H1 (cell line): ENCODE measurements at regions not wholly inside any gene's neighbourhood (a gene's known extent, or its start where the extent isn't known, plus 50 kb on each side); places are given as distances from the start of the nearest gene placed in this dataset.

Source experiments
- CTCF ChIA-PET: fragments of 300-600 bp; sonication (Branson Sonifier 250); formaldehyde crosslinking; loops from one replicate; lab custom pipeline; 2021; ENCODE audit not compliant: partially characterized antibody; lab: Charles Lee
- POLR2A ChIA-PET: fragments of 300-600 bp; sonication (Branson Sonifier 250); formaldehyde crosslinking; loops from one replicate; lab custom pipeline; 2021; ENCODE audit warnings: inconsistent platforms; ENCODE audit not compliant: partially characterized antibody; lab: Charles Lee
- DNase-seq, 2 experiments: peaks; one replicate each; pipeline versions ENCODE4 v3.0.0 to v3.0.0-alpha.2; 2010 to 2022; ENCODE audit warnings: low spot score in 2 of 2, low read depth in 1 of 2, mixed read lengths in 1 of 2
- FAIRE-seq: peaks from 2 replicates; lab custom pipeline; 2011; peaks lifted over from hg19 to GRCh38; lab: Jason Lieb, UNC
- H2AFZ ChIP-seq: 2 replicates; pipeline ENCODE4 v1.8.1; 2012; ENCODE audit warnings: low read length, inconsistent platforms
- H2AK5ac ChIP-seq: 2 replicates; pipeline ENCODE4 v1.6.1; 2013; ENCODE audit warnings: low read depth, low read length
- H2BK120ac ChIP-seq: replicated peaks from 2 replicates; pipeline ENCODE3; 2013; ENCODE audit warnings: low read depth, low read length, inconsistent platforms
- H2BK12ac ChIP-seq: 2 replicates; pipeline ENCODE4 v1.6.1; 2013; ENCODE audit warnings: low read depth, low read length
- H2BK15ac ChIP-seq: 2 replicates; pipeline ENCODE4 v1.6.1; 2013; ENCODE audit warnings: low read length
- H2BK20ac ChIP-seq: 2 replicates; pipeline ENCODE4 v1.6.1; 2013; ENCODE audit warnings: low read length
- H2BK5ac ChIP-seq: 2 replicates; pipeline ENCODE4 v1.6.1; 2013; ENCODE audit warnings: low read depth, low read length
- H3K14ac ChIP-seq: 2 replicates; pipeline ENCODE4 v1.6.1; 2013; ENCODE audit warnings: inconsistent platforms; ENCODE audit not compliant: insufficient read length
- H3K18ac ChIP-seq: 2 replicates; pipeline ENCODE4 v1.6.1; 2013; ENCODE audit warnings: low read length; ENCODE audit errors: extremely low read depth
- H3K23ac ChIP-seq: 2 replicates; pipeline ENCODE4 v1.6.1; 2013; ENCODE audit warnings: inconsistent platforms; ENCODE audit not compliant: insufficient read length
- H3K23me2 ChIP-seq: 2 replicates; pipeline ENCODE4 v1.6.1; 2013; ENCODE audit warnings: low read depth, low read length
- H3K27ac ChIP-seq: 2 replicates; pipeline ENCODE4 v1.6.1; 2011; ENCODE audit warnings: low read depth, low read length, inconsistent platforms
- H3K27me3 ChIP-seq, 4 experiments: replicated peaks in 1 of 4; 1 replicate in 1 of 4; 2 replicates in 3 of 4; pipeline versions ENCODE4 v1.6.1 to v1.8.1; 2011 to 2013; ENCODE audit warnings: low read length in 3 of 4, mild to moderate bottlenecking in 3 of 4, inconsistent platforms in 2 of 4, mixed read lengths in 2 of 4, moderate library complexity in 1 of 4; ENCODE audit not compliant: control insufficient read depth in 3 of 4, insufficient read depth in 3 of 4; ENCODE audit errors: extremely low read depth in 1 of 4
- H3K36me3 ChIP-seq, 4 experiments: 2 replicates each; pipeline versions ENCODE4 v1.6.1 to v1.8.1; 2011 to 2013; ENCODE audit warnings: mild to moderate bottlenecking in 4 of 4, low read length in 3 of 4, moderate library complexity in 2 of 4, control low read depth in 1 of 4, inconsistent platforms in 1 of 4; ENCODE audit not compliant: insufficient read depth in 4 of 4, control insufficient read depth in 2 of 4
- H3K4ac ChIP-seq: replicated peaks from 2 replicates; pipeline ENCODE3; 2013; ENCODE audit warnings: low read length, low read depth, mixed read lengths, inconsistent platforms; ENCODE audit not compliant: insufficient read length
- H3K4me1 ChIP-seq, 4 experiments: replicated peaks in 1 of 4; 1 replicate in 1 of 4; 2 replicates in 3 of 4; pipeline versions ENCODE4 v1.6.1 to v1.8.1; 2011 to 2013; ENCODE audit warnings: low read length in 3 of 4, inconsistent platforms in 2 of 4, mixed read lengths in 1 of 4; ENCODE audit not compliant: insufficient read depth in 4 of 4, control insufficient read depth in 3 of 4
- H3K4me2 ChIP-seq, 2 experiments: 2 replicates each; pipeline versions ENCODE4 v1.6.1 to v1.8.1; 2011 to 2013; ENCODE audit warnings: low read depth in 2 of 2, low read length in 2 of 2, control low read depth in 1 of 2, inconsistent platforms in 1 of 2, mild to moderate bottlenecking in 1 of 2; ENCODE audit not compliant: insufficient read depth in 1 of 2
- H3K4me3 ChIP-seq, 4 experiments: fragments of 200-600, 300-600 bp in 1 of 4; sonication (generic), shearing (Covaris generic), sonication (Bioruptor Twin) in 1 of 4; 2 replicates each; pipeline versions ENCODE4 v1.5.1 to v1.8.1; 2011 to 2016; ENCODE audit warnings: low read length in 4 of 4, low read depth in 3 of 4, control low read depth in 2 of 4, inconsistent platforms in 2 of 4, mild to moderate bottlenecking in 2 of 4, mixed read lengths in 1 of 4, moderate library complexity in 1 of 4; ENCODE audit not compliant: insufficient read depth in 2 of 4; ENCODE audit errors: extremely low read depth in 1 of 4
- H3K56ac ChIP-seq: replicated peaks from 2 replicates; pipeline ENCODE3; 2013; ENCODE audit warnings: low read depth, mild to moderate bottlenecking, mixed read lengths, low read length, inconsistent platforms; ENCODE audit not compliant: insufficient read length
- H3K79me1 ChIP-seq: 2 replicates; pipeline ENCODE4 v1.6.1; 2013; ENCODE audit warnings: low read depth, low read length, control low read depth
- H3K79me2 ChIP-seq, 2 experiments: 2 replicates each; pipeline versions ENCODE4 v1.6.1 to v1.8.1; 2012 to 2013; ENCODE audit warnings: low read length in 2 of 2, mild to moderate bottlenecking in 2 of 2, inconsistent platforms in 1 of 2; ENCODE audit not compliant: insufficient read depth in 2 of 2, control insufficient read depth in 1 of 2
- H3K9ac ChIP-seq, 4 experiments: replicated peaks in 1 of 4; 1 replicate in 1 of 4; 2 replicates in 3 of 4; pipeline versions ENCODE4 v1.6.1 to v1.8.1; 2011 to 2013; ENCODE audit warnings: low read depth in 3 of 4, low read length in 3 of 4, control low read depth in 2 of 4, mild to moderate bottlenecking in 2 of 4, moderate library complexity in 2 of 4, inconsistent platforms in 1 of 4; ENCODE audit errors: extremely low read depth in 1 of 4
- H3K9me3 ChIP-seq, 2 experiments: 2 replicates each; pipeline versions ENCODE4 v1.6.1 to v1.8.1; 2012 to 2013; ENCODE audit warnings: mild to moderate bottlenecking in 2 of 2, moderate library complexity in 2 of 2, control low read depth in 1 of 2, inconsistent platforms in 1 of 2, low read depth in 1 of 2, low read length in 1 of 2, mixed read lengths in 1 of 2; ENCODE audit not compliant: insufficient read depth in 2 of 2
- H4K20me1 ChIP-seq, 2 experiments: replicated peaks in 1 of 2; 2 replicates each; pipeline versions ENCODE3 to v1.8.1; 2011 to 2013; ENCODE audit warnings: inconsistent platforms in 2 of 2, low read length in 2 of 2, mild to moderate bottlenecking in 1 of 2; ENCODE audit not compliant: insufficient read depth in 2 of 2, control insufficient read depth in 1 of 2
- H4K5ac ChIP-seq: 2 replicates; pipeline ENCODE4 v1.6.1; 2013; ENCODE audit warnings: low read length, low read depth, mixed read lengths, inconsistent platforms; ENCODE audit not compliant: insufficient read length
- H4K8ac ChIP-seq: 2 replicates; pipeline ENCODE4 v1.8.0; 2013; ENCODE audit warnings: mild to moderate bottlenecking, moderate library complexity, low read length, inconsistent platforms; ENCODE audit not compliant: insufficient read depth; ENCODE audit errors: extremely low read depth
- H4K91ac ChIP-seq: replicated peaks from 2 replicates; pipeline ENCODE3; 2013; ENCODE audit warnings: low read length, mixed read lengths, inconsistent platforms; ENCODE audit not compliant: insufficient read length
- ASH2L ChIP-seq: fragments of 200-600, 300-600 bp; sonication (generic); IDR thresholded peaks from one replicate; pipeline ENCODE4 v1.7.1; 2017; ENCODE audit warnings: low read length
- BCL11A ChIP-seq, 2 experiments: IDR thresholded peaks; one replicate each; pipeline ENCODE4 v1.6.1; 2011; ENCODE audit warnings: low read depth in 2 of 2, low read length in 2 of 2, mild to moderate bottlenecking in 2 of 2
- EGR1 ChIP-seq: IDR thresholded peaks from 2 replicates; pipeline ENCODE4 v1.6.1; 2011; ENCODE audit warnings: low read depth, low read length, borderline replicate concordance
- FOSL1 ChIP-seq: IDR thresholded peaks from 2 replicates; pipeline ENCODE4 v1.6.1; 2011; ENCODE audit warnings: mild to moderate bottlenecking, low read depth, low read length, moderate library complexity; ENCODE audit not compliant: insufficient read depth
- MAFK ChIP-seq: IDR thresholded peaks from 2 replicates; pipeline ENCODE4 v1.6.1; 2012; ENCODE audit warnings: low read depth, mild to moderate bottlenecking, improper control_type of control experiment, low read length
- RAD21 ChIP-seq, 2 experiments: IDR thresholded peaks in 1 of 2; conservative IDR thresholded peaks in 1 of 2; 2 replicates each; pipeline ENCODE4 v1.6.1; 2011; ENCODE audit warnings: low read depth in 2 of 2, low read length in 2 of 2, improper control_type of control experiment in 1 of 2, inconsistent platforms in 1 of 2, mild to moderate bottlenecking in 1 of 2, moderate library complexity in 1 of 2
- SAP30 ChIP-seq: fragments of 300-600 bp; sonication (generic); IDR thresholded peaks from 2 replicates; pipeline ENCODE4 v1.7.1; 2012; ENCODE audit warnings: low read length, moderate library complexity, mild to moderate bottlenecking, inconsistent platforms; ENCODE audit not compliant: insufficient read depth, insufficient replicate concordance
- SUZ12 ChIP-seq: fragments of 200-600 bp; sonication (generic); IDR thresholded peaks from 2 replicates; pipeline ENCODE4 v1.6.1; 2012; ENCODE audit warnings: mild to moderate bottlenecking, inconsistent platforms, low read length, moderate library complexity, mixed read lengths
- TCF12 ChIP-seq: IDR thresholded peaks from 2 replicates; pipeline ENCODE4 v1.6.1; 2011; ENCODE audit warnings: low read depth, mild to moderate bottlenecking, low read length
- YY1 ChIP-seq: IDR thresholded peaks from 2 replicates; pipeline ENCODE4 v1.6.1; 2011; ENCODE audit warnings: low read depth, mild to moderate bottlenecking, low read length

- TF ChIP-seq ASH2L (no peak), MAFK (no peak)
Observed at GRCh38 chr3:110381992-110382391, 689.6 kb upstream of the NECTIN3 start (continued).

GRCh38 chr3:110383356-110383755, 688.3 kb upstream of the NECTIN3 start:
- no peak overlapping the region for H3K14ac ChIP-seq
- no peak overlapping the region for H2AFZ ChIP-seq
- ChIA-PET POLR2A (no interaction called here), CTCF (no interaction called here)
- H2BK120ac ChIP-seq, result no peak overlapping the region
- H3K4me1 ChIP-seq, result no peaks in the 10 kb centered on the region
- H4K5ac ChIP-seq, result no peak overlapping the region
- no peaks in the 10 kb centered on the region for H3K9me3 ChIP-seq
- no peak overlapping the region for H2BK5ac ChIP-seq
- H2BK12ac ChIP-seq, result no peak overlapping the region
- no peak overlapping the region for H2BK20ac ChIP-seq
- no peak overlapping the region for H2BK15ac ChIP-seq
- H3K79me2 ChIP-seq, result no peaks in the 10 kb centered on the region
- H2AK5ac ChIP-seq, result no peak overlapping the region
- no peak overlapping the region for H3K27ac ChIP-seq
- no peak overlapping the region for H3K56ac ChIP-seq
- H4K8ac ChIP-seq, result no peak overlapping the region
- no peaks in the 10 kb centered on the region for H3K79me1 ChIP-seq
- H3K4ac ChIP-seq, result no peak overlapping the region
- H3K4me2 ChIP-seq, result no peak overlapping the region
- no peak for FAIRE-seq
- TF ChIP-seq BCL11A (IDR thresholded peaks at IDR 0.05; ENCODE audit: low read depth in 2 of 2, low read length in 2 of 2) (no peak), FOSL1 (no peak), EGR1 (no peak), MAFK (no peak), TCF12 (no peak), SUZ12 (no peak), YY1 (no peak), RAD21 (IDR thresholded peaks at IDR 0.05 in 1 of 2, conservative IDR thresholded peaks at IDR 0.05 in 1 of 2; ENCODE audit: low read depth in 2 of 2, low read length in 2 of 2) (no peak), SAP30 (no peak)
- TF ChIP-seq, all 59 proteins: peak for 0
- H4K20me1 ChIP-seq, result no peaks in the 10 kb centered on the region
- H3K18ac ChIP-seq, result no peak overlapping the region
- no peak for DNase-seq
- no peaks in the 10 kb centered on the region for H3K27me3 ChIP-seq
- H3K23me2 ChIP-seq, result no peaks in the 10 kb centered on the region
- H4K91ac ChIP-seq, result no peak overlapping the region
- no peak overlapping the region for H3K23ac ChIP-seq
- no peaks in the 10 kb centered on the region for H3K36me3 ChIP-seq
- no peak overlapping the region for H3K4me3 ChIP-seq
- H3K9ac ChIP-seq, result no peak overlapping the region
